IMR-90 (cell line): ENCODE measurements at regions not wholly inside any gene's neighbourhood (a gene's known extent, or its start where the extent isn't known, plus 50 kb on each side); places are given as distances from the start of the nearest gene placed in this dataset.

Experiments used
- CHD1 ChIP-seq: IDR thresholded peaks from 2 replicates; pipeline ENCODE4 v1.6.1; 2012; ENCODE audit warnings: low read depth, low read length, improper control_type of control experiment
- POLR2A ChIP-seq: IDR thresholded peaks from 2 replicates; pipeline ENCODE4 v1.6.1; 2012; ENCODE audit warnings: mild to moderate bottlenecking, low read depth, low read length
- RAD21 ChIP-seq: IDR thresholded peaks from 2 replicates; pipeline ENCODE4 v1.6.1; 2012; ENCODE audit warnings: low read length, improper control_type of control experiment
- RFX5 ChIP-seq: IDR thresholded peaks from 2 replicates; pipeline ENCODE4 v1.8.0; 2012; ENCODE audit warnings: low read depth, mild to moderate bottlenecking, low read length, moderate library complexity
- TF ChIP-seq, protein P1 (sequence below): conservative IDR thresholded peaks from 2 replicates; pipeline ENCODE4 v1.5.1; 2012; ENCODE audit warnings: mild to moderate bottlenecking, low read depth, low read length, improper control_type of control experiment

GRCh38 chr3:23645533-23646183, 160.1 kb upstream of the UBE2E1 start:
- TF ChIP-seq, protein P1, sequence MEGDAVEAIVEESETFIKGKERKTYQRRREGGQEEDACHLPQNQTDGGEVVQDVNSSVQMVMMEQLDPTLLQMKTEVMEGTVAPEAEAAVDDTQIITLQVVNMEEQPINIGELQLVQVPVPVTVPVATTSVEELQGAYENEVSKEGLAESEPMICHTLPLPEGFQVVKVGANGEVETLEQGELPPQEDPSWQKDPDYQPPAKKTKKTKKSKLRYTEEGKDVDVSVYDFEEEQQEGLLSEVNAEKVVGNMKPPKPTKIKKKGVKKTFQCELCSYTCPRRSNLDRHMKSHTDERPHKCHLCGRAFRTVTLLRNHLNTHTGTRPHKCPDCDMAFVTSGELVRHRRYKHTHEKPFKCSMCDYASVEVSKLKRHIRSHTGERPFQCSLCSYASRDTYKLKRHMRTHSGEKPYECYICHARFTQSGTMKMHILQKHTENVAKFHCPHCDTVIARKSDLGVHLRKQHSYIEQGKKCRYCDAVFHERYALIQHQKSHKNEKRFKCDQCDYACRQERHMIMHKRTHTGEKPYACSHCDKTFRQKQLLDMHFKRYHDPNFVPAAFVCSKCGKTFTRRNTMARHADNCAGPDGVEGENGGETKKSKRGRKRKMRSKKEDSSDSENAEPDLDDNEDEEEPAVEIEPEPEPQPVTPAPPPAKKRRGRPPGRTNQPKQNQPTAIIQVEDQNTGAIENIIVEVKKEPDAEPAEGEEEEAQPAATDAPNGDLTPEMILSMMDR, result no peak
- no peak for TF ChIP-seq RFX5
- no peak for TF ChIP-seq POLR2A
- no peak for TF ChIP-seq RAD21
- TF ChIP-seq CHD1, result no peak
